ENCODE measurements at regions not wholly inside any gene's neighbourhood (a gene's known extent, or its start where the extent isn't known, plus 50 kb on each side); places are given as distances from the start of the nearest gene placed in this dataset.
"Not testable (repeated sequence)": the region's sequence is repeated elsewhere in the genome, so short reads cannot be mapped to it uniquely, and the experiment has no call there.

DNA sequence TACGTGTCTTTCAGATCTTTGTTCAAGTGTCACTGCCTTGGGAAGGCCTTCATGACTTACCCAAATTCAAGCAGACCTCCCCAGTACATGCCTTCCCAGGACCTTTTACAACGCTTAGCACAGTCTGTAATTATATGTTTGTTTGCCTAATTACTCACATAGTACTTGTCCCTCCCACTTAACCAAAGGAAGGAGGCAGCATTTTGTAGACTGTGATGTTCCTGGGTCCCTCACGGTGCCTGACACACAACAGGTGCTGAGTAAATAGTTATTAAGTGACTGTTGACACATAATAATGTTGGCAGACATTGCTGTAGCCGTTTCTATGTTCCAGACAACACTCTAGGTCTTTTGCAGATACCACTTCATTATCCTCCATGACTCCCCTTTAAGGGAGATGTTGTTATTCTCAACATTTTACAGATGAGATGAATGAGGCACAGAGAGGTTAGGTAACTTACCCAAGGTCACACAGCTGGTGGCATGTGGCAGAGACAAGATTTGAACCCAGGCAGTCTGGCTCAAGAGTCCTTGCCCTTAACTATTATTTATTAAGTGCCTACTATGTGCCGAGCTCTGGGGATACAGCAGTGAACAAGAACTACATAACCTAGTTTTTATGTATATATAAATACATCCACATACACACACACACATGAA lies 130.7 kb downstream of the PHETA1 start:
- H2AFZ ChIP-seq (ENCODE audit: low read depth, low read length), result no peak overlapping the region
- TF ChIP-seq SMC3 (conservative IDR thresholded peaks at IDR 0.05; ENCODE audit: poor library complexity) (no peak), EZH2 (IDR thresholded peaks at IDR 0.05; ENCODE audit: borderline replicate concordance, insufficient read depth, low read length, poor library complexity, severe bottlenecking) (no peak), POLR2AphosphoS5 (IDR thresholded peaks at IDR 0.05) (no peak), MXI1 (conservative IDR thresholded peaks at IDR 0.05; ENCODE audit: poor library complexity, severe bottlenecking) (no peak), TAF1 (IDR thresholded peaks at IDR 0.05; ENCODE audit: low read depth) (no peak), RAD21 (conservative IDR thresholded peaks at IDR 0.05) (no peak), EP300 (conservative IDR thresholded peaks at IDR 0.05; ENCODE audit: poor library complexity, severe bottlenecking) (no peak)
- TF ChIP-seq, protein P1, sequence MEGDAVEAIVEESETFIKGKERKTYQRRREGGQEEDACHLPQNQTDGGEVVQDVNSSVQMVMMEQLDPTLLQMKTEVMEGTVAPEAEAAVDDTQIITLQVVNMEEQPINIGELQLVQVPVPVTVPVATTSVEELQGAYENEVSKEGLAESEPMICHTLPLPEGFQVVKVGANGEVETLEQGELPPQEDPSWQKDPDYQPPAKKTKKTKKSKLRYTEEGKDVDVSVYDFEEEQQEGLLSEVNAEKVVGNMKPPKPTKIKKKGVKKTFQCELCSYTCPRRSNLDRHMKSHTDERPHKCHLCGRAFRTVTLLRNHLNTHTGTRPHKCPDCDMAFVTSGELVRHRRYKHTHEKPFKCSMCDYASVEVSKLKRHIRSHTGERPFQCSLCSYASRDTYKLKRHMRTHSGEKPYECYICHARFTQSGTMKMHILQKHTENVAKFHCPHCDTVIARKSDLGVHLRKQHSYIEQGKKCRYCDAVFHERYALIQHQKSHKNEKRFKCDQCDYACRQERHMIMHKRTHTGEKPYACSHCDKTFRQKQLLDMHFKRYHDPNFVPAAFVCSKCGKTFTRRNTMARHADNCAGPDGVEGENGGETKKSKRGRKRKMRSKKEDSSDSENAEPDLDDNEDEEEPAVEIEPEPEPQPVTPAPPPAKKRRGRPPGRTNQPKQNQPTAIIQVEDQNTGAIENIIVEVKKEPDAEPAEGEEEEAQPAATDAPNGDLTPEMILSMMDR (IDR thresholded peaks at IDR 0.05; ENCODE audit: poor library complexity, severe bottlenecking), result no peak
- TF ChIP-seq, protein P2, sequence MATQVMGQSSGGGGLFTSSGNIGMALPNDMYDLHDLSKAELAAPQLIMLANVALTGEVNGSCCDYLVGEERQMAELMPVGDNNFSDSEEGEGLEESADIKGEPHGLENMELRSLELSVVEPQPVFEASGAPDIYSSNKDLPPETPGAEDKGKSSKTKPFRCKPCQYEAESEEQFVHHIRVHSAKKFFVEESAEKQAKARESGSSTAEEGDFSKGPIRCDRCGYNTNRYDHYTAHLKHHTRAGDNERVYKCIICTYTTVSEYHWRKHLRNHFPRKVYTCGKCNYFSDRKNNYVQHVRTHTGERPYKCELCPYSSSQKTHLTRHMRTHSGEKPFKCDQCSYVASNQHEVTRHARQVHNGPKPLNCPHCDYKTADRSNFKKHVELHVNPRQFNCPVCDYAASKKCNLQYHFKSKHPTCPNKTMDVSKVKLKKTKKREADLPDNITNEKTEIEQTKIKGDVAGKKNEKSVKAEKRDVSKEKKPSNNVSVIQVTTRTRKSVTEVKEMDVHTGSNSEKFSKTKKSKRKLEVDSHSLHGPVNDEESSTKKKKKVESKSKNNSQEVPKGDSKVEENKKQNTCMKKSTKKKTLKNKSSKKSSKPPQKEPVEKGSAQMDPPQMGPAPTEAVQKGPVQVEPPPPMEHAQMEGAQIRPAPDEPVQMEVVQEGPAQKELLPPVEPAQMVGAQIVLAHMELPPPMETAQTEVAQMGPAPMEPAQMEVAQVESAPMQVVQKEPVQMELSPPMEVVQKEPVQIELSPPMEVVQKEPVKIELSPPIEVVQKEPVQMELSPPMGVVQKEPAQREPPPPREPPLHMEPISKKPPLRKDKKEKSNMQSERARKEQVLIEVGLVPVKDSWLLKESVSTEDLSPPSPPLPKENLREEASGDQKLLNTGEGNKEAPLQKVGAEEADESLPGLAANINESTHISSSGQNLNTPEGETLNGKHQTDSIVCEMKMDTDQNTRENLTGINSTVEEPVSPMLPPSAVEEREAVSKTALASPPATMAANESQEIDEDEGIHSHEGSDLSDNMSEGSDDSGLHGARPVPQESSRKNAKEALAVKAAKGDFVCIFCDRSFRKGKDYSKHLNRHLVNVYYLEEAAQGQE (IDR thresholded peaks at IDR 0.05; ENCODE audit: borderline replicate concordance), result no peak

DNA sequence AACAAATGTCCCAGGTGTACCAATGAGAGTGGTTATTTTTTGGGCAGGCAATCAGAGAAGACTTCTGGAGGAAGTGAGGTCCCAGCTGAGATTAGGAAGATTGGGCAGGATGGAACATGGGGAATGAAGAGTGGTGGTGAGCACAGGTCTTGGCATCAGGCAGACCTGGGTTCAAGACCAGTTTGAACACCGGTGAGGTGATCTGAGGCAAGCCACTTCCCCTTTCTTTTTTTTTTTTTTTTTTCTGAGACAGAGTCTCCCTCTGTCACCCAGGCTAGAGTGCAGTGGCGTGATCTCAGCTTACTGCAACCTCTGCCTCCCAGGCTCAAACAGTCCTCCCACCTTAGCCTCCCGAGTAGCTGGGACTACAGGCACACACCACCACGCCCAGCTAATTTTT lies 134.4 kb downstream of the PHETA1 start:
- not testable (repeated sequence) for H3K36me3 ChIP-seq (ENCODE audit: insufficient read depth, low read length); H3K9me3 ChIP-seq (ENCODE audit: low read length); H3K4me3 ChIP-seq (ENCODE audit: low read length); H3K79me2 ChIP-seq (replicated peaks; ENCODE audit: insufficient read depth, low read length); H2AFZ ChIP-seq (ENCODE audit: low read depth, low read length); H3K4me2 ChIP-seq (ENCODE audit: low read length); H3K9ac ChIP-seq (ENCODE audit: low read length); H3K9me2 ChIP-seq (ENCODE audit: insufficient read depth, low read length); H3K27ac ChIP-seq (ENCODE audit: low read length); H4K20me1 ChIP-seq (ENCODE audit: insufficient read depth); H3K27me3 ChIP-seq (ENCODE audit: insufficient read depth, low read depth, low read length); H3F3A ChIP-seq (ENCODE audit: insufficient read depth, low read length, poor library complexity, severe bottlenecking)

More for the DNA sequence above, 130.7 kb downstream of the PHETA1 start:
- Histone ChIP-seq H3K27ac (ENCODE audit: low read length) (no peak overlapping the region), H3K4me2 (ENCODE audit: low read length) (no peak overlapping the region), H4K20me1 (ENCODE audit: insufficient read depth) (no peaks in the 10 kb centered on the region), H3K9me2 (ENCODE audit: insufficient read depth, low read length) (no peaks in the 10 kb centered on the region), H3F3A (ENCODE audit: insufficient read depth, low read length, poor library complexity, severe bottlenecking) (no peaks in the 10 kb centered on the region), H3K27me3 (ENCODE audit: insufficient read depth, low read depth, low read length) (no peaks in the 10 kb centered on the region), H3K79me2 (replicated peaks; ENCODE audit: insufficient read depth, low read length) (no peaks in the 10 kb centered on the region), H3K36me3 (ENCODE audit: insufficient read depth, low read length) (no peaks in the 10 kb centered on the region), H3K4me3 (ENCODE audit: low read length) (no peak overlapping the region), H3K9ac (ENCODE audit: low read length) (no peak overlapping the region), H3K9me3 (ENCODE audit: low read length) (no peaks in the 10 kb centered on the region)

DNA sequence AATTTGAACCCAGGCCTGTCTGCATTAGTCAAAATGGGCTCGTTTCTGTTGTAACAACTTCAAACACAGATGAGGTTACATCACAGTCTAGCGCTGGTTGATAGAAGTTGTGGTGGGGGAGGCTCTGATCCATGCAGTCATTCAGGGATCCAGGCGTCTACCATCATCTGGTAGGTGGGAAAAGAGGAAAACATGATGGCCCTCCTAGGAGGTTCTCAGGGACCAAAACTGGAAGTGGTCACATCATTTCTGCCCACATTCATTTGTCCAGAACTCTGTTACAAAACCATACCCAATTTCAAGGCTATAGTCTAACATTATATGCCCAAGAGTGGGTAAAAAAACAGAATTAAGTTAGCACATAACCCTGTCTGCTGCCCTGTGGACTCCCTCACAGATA lies 135.1 kb downstream of the PHETA1 start:
- no peaks in the 10 kb centered on the region for H3K9me2 ChIP-seq (ENCODE audit: insufficient read depth, low read length)
- H3K27me3 ChIP-seq (ENCODE audit: insufficient read depth, low read depth, low read length), result no peaks in the 10 kb centered on the region
- no peaks in the 10 kb centered on the region for H3F3A ChIP-seq (ENCODE audit: insufficient read depth, low read length, poor library complexity, severe bottlenecking)
- H3K27ac ChIP-seq (ENCODE audit: low read length), result no peak overlapping the region
- no peaks in the 10 kb centered on the region for H4K20me1 ChIP-seq (ENCODE audit: insufficient read depth)
- TF ChIP-seq, protein P1 (IDR thresholded peaks at IDR 0.05; ENCODE audit: poor library complexity, severe bottlenecking), result no peak
- no peak for TF ChIP-seq MXI1 (conservative IDR thresholded peaks at IDR 0.05; ENCODE audit: poor library complexity, severe bottlenecking)
- no peak for TF ChIP-seq SMC3 (conservative IDR thresholded peaks at IDR 0.05; ENCODE audit: poor library complexity)
- TF ChIP-seq POLR2AphosphoS5 (IDR thresholded peaks at IDR 0.05), result no peak
- no peak overlapping the region for H3K4me2 ChIP-seq (ENCODE audit: low read length)
- no peaks in the 10 kb centered on the region for H3K36me3 ChIP-seq (ENCODE audit: insufficient read depth, low read length)
- H2AFZ ChIP-seq (ENCODE audit: low read depth, low read length), result no peak overlapping the region
- H3K9ac ChIP-seq (ENCODE audit: low read length), result no peak overlapping the region
- no peaks in the 10 kb centered on the region for H3K79me2 ChIP-seq (replicated peaks; ENCODE audit: insufficient read depth, low read length)
- H3K9me3 ChIP-seq (ENCODE audit: low read length), result no peaks in the 10 kb centered on the region
- no peak overlapping the region for H3K4me3 ChIP-seq (ENCODE audit: low read length)
